ENCODE measurements at regions not wholly inside any gene's neighbourhood (a gene's known extent, or its start where the extent isn't known, plus 50 kb on each side); places are given as distances from the start of the nearest gene placed in this dataset.

DNA sequence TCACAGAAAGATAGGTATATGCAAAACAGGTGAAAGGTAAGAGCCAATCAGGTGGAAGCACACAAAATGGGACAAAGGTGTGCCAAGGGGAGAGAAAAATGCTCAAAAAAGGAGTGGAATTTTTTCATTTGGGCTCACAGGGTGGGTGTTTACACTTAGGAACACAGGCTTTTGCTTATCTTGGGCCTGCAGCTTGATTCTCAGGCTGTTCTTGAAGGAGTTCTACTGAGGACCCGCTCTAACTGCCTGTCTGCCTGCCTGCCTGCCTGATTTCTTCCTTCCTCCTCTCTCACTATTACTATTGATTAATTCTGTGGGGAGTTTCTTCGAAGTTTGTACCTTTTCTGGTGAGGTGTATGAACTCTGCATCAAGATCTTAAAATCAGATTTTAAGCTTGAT, 120.3 kb upstream of the CTSO start:
- DNase-seq (no peak), ATAC-seq (no peak)
- H3K4me1 ChIP-seq: no peaks in the 10 kb centered on the region
- H3K27me3 ChIP-seq: no peaks in the 10 kb centered on the region
- 42 to 74% methylated on average over 2 of the region's 2 CpGs for WGBS, 2 donors
- H3K4me3 ChIP-seq: no peak overlapping the region
- intact Hi-C loops (cut with DNase I): no loop called here
- no peaks in the 10 kb centered on the region for H3K36me3 ChIP-seq (replicated peaks in 1 of 2; ENCODE audit: insufficient read depth in 1 of 2, low read depth in 2 of 2)
- H3K9me3 ChIP-seq: peaks cover 0 to 8% (median 0%) of the 10 kb centered on the region in 3 donors
- H3K27ac ChIP-seq: no peak overlapping the region
- TF ChIP-seq POLR2A (IDR thresholded peaks at IDR 0.05): no peak
- TF ChIP-seq, protein P1, sequence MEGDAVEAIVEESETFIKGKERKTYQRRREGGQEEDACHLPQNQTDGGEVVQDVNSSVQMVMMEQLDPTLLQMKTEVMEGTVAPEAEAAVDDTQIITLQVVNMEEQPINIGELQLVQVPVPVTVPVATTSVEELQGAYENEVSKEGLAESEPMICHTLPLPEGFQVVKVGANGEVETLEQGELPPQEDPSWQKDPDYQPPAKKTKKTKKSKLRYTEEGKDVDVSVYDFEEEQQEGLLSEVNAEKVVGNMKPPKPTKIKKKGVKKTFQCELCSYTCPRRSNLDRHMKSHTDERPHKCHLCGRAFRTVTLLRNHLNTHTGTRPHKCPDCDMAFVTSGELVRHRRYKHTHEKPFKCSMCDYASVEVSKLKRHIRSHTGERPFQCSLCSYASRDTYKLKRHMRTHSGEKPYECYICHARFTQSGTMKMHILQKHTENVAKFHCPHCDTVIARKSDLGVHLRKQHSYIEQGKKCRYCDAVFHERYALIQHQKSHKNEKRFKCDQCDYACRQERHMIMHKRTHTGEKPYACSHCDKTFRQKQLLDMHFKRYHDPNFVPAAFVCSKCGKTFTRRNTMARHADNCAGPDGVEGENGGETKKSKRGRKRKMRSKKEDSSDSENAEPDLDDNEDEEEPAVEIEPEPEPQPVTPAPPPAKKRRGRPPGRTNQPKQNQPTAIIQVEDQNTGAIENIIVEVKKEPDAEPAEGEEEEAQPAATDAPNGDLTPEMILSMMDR (IDR thresholded peaks at IDR 0.05): no peak

- WGBS, 2 donors: 57 to 85% methylated on average over 3 of the region's 3 CpGs
- ATAC-seq: no peak
- no peak for DNase-seq
- Histone ChIP-seq H3K27me3 (no peaks in the 10 kb centered on the region), H3K36me3 (replicated peaks in 1 of 2; ENCODE audit: insufficient read depth in 1 of 2, low read depth in 2 of 2) (no peaks in the 10 kb centered on the region), H3K9me3 (no peaks in the 10 kb centered on the region), H3K4me1 (no peaks in the 10 kb centered on the region), H3K27ac (no peak overlapping the region), H3K4me3 (no peak overlapping the region)
- intact Hi-C loops (cut with DNase I): no loop called here
- no peak for TF ChIP-seq POLR2A (IDR thresholded peaks at IDR 0.05)
- TF ChIP-seq, protein P1 (IDR thresholded peaks at IDR 0.05): no peak
Measured at GRCh38 chr4:156060661-156061060, 107.0 kb upstream of the CTSO start.

DNA sequence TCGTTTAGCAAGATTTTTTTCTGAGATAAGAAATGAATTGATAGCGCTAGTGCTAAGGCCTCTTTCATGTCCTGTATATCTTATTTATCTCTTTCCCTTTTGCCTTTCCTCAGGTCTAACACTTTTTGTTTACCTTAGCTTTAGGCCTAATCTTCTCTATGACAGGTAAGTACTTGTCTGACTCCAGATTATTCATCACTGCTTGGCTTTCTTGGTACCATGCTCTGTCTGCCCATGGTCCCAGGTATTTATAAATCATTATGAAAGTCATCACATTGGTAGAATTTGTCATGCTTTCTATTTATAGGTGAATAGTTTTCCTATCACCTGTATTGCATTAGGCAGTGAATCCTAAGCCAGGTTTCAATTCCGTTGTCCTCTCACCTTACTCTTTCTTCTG, 99.5 kb upstream of the CTSO start:
- ATAC-seq (no peak), DNase-seq (no peak)
- no peaks in the 10 kb centered on the region for H3K9me3 ChIP-seq
- TF ChIP-seq, protein P1 (IDR thresholded peaks at IDR 0.05): no peak
- no peak for TF ChIP-seq POLR2A (IDR thresholded peaks at IDR 0.05)
- no peaks in the 10 kb centered on the region for H3K36me3 ChIP-seq (replicated peaks in 1 of 2; ENCODE audit: insufficient read depth in 1 of 2, low read depth in 2 of 2)
- H3K27me3 ChIP-seq: no peaks in the 10 kb centered on the region
- intact Hi-C loops (cut with DNase I): no loop called here
- H3K4me1 ChIP-seq: no peaks in the 10 kb centered on the region
- WGBS, 2 donors: 43 to 53% methylated on average over 3 of the region's 3 CpGs
- H3K4me3 ChIP-seq: no peak overlapping the region
- no peak overlapping the region for H3K27ac ChIP-seq

DNA sequence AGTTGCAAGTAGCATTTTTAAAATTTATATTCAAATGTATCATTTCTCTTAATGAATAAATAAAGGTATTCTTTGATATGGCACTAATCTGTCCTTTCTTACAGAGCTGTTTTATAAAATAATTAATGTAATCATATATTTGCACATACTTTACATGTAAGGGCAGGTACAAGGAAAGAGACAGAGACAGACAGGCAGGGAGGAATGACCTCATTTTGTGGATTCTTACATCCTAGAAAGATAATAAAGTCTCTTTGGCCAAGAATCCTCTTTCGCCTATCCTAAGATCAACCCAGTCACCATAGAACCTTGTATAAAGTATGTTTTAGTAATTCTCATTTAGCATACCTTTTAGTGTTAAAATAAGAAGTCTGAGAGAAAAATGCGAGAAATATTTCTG, 98.5 kb upstream of the CTSO start:
- H3K9me3 ChIP-seq: no peaks in the 10 kb centered on the region
- TF ChIP-seq POLR2A (IDR thresholded peaks at IDR 0.05): no peak
- TF ChIP-seq, protein P1 (IDR thresholded peaks at IDR 0.05): no peak
- H3K4me1 ChIP-seq: no peaks in the 10 kb centered on the region
- H3K27ac ChIP-seq: no peak overlapping the region
- H3K4me3 ChIP-seq: no peak overlapping the region
- DNase-seq (no peak), ATAC-seq (no peak)
- WGBS, 2 donors: 64 to 75% methylated on average over 2 of the region's 2 CpGs
- no peaks in the 10 kb centered on the region for H3K36me3 ChIP-seq (replicated peaks in 1 of 2; ENCODE audit: insufficient read depth in 1 of 2, low read depth in 2 of 2)
- intact Hi-C loops (cut with DNase I): no loop called here
- H3K27me3 ChIP-seq: no peaks in the 10 kb centered on the region

- WGBS, 2 donors: 67 to 96% methylated on average over 3 to 4 of the region's 4 CpGs
Measured at GRCh38 chr4:156038772-156039171, 85.1 kb upstream of the CTSO start.

More at GRCh38 chr4:156038772-156039171, 85.1 kb upstream of the CTSO start:
- Histone ChIP-seq H3K4me3 (no peak overlapping the region), H3K9me3 (no peaks in the 10 kb centered on the region), H3K36me3 (replicated peaks in 1 of 2; ENCODE audit: insufficient read depth in 1 of 2, low read depth in 2 of 2) (no peaks in the 10 kb centered on the region), H3K27me3 (no peaks in the 10 kb centered on the region), H3K27ac (no peak overlapping the region), H3K4me1 (no peaks in the 10 kb centered on the region)
- TF ChIP-seq, protein P1 (IDR thresholded peaks at IDR 0.05): no peak
- TF ChIP-seq POLR2A (IDR thresholded peaks at IDR 0.05): no peak
- DNase-seq: no peak
- intact Hi-C loops (cut with DNase I): no loop called here
- ATAC-seq: no peak

Measured in body of pancreas (tissue), 4 donors.